OCI-LY1 (cell line): ENCODE measurements at regions not wholly inside any gene's neighbourhood (a gene's known extent, or its start where the extent isn't known, plus 50 kb on each side); places are given as distances from the start of the nearest gene placed in this dataset.

ENCODE experiments used
- EZH2 ChIP-seq: fragments of 200-600 bp; sonication (generic), shearing (Covaris generic); IDR thresholded peaks from 2 replicates; pipeline ENCODE4 v1.8.0; 2017; ENCODE audit warnings: borderline replicate concordance, mixed run types, mild to moderate bottlenecking, antibody characterized with exemption, low read length, moderate library complexity, mixed read lengths
- TF ChIP-seq, protein P1 (sequence below): fragments of 200-600 bp; sonication (generic), shearing (Covaris generic); IDR thresholded peaks from 2 replicates; pipeline ENCODE4 v1.5.1; 2017; ENCODE audit warnings: mild to moderate bottlenecking, antibody characterized with exemption, low read length, moderate library complexity, mixed read lengths

DNA sequence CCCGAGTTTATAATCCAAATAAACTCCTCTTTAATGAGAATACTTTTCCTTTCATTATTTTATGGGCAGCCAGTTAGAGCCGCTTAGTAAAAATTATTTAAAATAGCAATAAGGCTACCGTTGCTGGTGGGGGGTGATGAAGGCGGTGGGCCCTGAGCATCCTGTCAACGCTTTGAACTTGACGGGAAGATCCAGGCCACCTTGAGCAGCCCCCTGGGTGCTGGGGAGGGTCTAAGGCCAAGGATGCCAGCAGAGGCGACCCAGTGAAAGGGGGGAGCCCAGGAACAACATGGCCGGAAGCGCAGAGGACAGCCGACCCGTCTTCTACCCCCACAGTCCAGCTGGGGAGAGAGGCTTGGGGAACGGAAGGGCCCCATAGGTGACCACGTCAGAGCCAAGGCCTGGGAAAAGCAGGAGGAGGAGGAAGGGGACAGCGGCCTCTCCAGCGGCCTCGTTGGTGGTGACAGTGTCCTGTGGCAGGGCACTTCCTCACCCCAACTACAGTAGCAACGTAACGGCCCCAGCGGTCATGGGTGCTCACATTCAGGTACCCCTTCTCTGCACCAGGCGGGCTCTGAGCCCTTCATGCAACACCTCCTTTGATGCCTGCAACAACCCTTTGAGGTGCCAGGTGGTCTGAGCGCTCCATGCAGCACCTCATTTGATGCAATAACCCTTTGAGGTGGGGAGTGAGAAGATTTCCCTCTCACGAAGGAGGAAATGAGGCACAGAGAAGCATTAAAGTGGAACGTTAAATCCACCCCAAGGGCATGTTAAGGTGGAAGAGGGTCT lies 695.3 kb downstream of the TBC1D22A start:
- TF ChIP-seq, protein P1, sequence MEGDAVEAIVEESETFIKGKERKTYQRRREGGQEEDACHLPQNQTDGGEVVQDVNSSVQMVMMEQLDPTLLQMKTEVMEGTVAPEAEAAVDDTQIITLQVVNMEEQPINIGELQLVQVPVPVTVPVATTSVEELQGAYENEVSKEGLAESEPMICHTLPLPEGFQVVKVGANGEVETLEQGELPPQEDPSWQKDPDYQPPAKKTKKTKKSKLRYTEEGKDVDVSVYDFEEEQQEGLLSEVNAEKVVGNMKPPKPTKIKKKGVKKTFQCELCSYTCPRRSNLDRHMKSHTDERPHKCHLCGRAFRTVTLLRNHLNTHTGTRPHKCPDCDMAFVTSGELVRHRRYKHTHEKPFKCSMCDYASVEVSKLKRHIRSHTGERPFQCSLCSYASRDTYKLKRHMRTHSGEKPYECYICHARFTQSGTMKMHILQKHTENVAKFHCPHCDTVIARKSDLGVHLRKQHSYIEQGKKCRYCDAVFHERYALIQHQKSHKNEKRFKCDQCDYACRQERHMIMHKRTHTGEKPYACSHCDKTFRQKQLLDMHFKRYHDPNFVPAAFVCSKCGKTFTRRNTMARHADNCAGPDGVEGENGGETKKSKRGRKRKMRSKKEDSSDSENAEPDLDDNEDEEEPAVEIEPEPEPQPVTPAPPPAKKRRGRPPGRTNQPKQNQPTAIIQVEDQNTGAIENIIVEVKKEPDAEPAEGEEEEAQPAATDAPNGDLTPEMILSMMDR = no peak
- TF ChIP-seq EZH2 = no peak
